ENCODE measurements at regions not wholly inside any gene's neighbourhood (a gene's known extent, or its start where the extent isn't known, plus 50 kb on each side); places are given as distances from the start of the nearest gene placed in this dataset.

DNA sequence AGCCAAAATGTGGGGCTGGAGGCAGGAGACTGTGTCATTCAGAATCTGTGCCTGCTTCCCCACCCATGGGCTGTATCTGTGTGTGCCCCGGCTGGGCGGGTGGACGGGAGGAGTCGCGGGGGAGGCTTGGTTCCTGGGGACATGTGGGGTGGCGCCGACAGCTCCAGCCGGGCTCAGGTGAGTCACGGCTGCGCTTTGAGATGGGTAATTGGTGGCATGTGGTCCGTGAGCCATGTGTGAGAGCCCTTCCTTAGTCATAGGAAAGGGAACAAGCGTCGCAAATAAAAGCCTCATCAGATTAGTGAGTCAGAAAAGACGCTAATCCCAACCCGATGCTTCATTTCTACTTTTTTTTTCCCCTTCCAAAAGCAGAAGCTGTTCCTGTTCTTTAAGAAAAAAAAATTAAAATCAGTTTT lies 118.6 kb upstream of the ZNF536 start:
- H3K36me3 Mint-ChIP-seq (ENCODE audit: low read depth) = no peaks in the 10 kb centered on the region
- no peak overlapping the region for H3K27ac Mint-ChIP-seq
- H3K27me3 Mint-ChIP-seq = peaks cover 45% of the 10 kb centered on the region
- H3K4me1 Mint-ChIP-seq (ENCODE audit: low read depth) = no peaks in the 10 kb centered on the region
- ATAC-seq = no peak
- no peak overlapping the region for H3K4me3 Mint-ChIP-seq
- no peaks in the 10 kb centered on the region for H3K9me3 Mint-ChIP-seq
- ChIA-PET POLR2A (no interaction called here), CTCF (no interaction called here)
- DNase-seq = no peak
- intact Hi-C loops (cut with micrococcal nuclease) = no loop called here
- TF ChIP-seq, protein P1, sequence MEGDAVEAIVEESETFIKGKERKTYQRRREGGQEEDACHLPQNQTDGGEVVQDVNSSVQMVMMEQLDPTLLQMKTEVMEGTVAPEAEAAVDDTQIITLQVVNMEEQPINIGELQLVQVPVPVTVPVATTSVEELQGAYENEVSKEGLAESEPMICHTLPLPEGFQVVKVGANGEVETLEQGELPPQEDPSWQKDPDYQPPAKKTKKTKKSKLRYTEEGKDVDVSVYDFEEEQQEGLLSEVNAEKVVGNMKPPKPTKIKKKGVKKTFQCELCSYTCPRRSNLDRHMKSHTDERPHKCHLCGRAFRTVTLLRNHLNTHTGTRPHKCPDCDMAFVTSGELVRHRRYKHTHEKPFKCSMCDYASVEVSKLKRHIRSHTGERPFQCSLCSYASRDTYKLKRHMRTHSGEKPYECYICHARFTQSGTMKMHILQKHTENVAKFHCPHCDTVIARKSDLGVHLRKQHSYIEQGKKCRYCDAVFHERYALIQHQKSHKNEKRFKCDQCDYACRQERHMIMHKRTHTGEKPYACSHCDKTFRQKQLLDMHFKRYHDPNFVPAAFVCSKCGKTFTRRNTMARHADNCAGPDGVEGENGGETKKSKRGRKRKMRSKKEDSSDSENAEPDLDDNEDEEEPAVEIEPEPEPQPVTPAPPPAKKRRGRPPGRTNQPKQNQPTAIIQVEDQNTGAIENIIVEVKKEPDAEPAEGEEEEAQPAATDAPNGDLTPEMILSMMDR (IDR thresholded peaks at IDR 0.05) = no peak

DNA sequence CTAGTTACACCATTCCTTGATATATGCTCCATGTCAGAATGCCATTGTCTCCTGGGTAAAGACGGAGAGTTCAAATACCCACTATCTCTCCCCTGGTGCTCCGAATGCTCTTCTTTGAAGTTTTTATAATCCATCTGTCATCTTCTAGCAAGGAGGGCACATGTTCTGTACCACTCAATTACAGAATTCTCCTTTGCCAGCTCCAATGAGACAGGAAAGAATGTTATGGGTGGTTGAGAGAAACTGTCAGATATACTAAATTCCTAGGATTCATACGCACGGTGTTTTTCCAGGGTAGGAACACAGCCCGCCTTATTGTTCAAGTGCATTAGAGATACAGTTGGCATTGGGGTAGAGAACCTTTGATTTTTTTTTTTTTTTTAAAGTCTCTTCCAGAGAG lies 118.0 kb upstream of the ZNF536 start:
- ChIA-PET POLR2A (no interaction called here), CTCF (no interaction called here)
- Mint-ChIP-seq H3K27me3 (peaks cover 45% of the 10 kb centered on the region), H3K4me3 (no peak overlapping the region), H3K27ac (no peak overlapping the region), H3K9me3 (no peaks in the 10 kb centered on the region), H3K36me3 (ENCODE audit: low read depth) (no peaks in the 10 kb centered on the region), H3K4me1 (ENCODE audit: low read depth) (no peaks in the 10 kb centered on the region)
- intact Hi-C loops (cut with micrococcal nuclease) = no loop called here
- no peak for DNase-seq
- TF ChIP-seq, protein P1 (IDR thresholded peaks at IDR 0.05) = no peak
- no peak for ATAC-seq

DNA sequence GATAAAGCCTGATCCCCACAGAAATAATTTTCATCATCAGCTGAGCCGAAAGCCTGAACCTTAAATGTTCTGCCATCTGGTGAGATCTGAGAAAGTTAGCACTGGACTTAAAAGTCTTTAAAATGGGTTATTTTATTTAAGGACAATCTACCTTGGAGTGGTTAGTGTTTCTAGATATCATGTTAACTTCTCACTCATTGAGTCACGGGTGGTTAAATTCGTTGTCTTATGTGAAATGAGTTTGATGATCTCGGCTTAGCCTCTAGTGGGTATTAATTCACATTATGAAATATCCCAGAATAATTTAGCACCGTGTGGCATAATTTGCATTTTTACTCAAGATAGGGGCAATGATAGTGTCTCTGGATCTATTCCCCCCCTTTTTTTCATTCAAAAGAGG lies 117.4 kb upstream of the ZNF536 start:
- Mint-ChIP-seq H3K4me3 (no peak overlapping the region), H3K36me3 (ENCODE audit: low read depth) (no peaks in the 10 kb centered on the region), H3K27ac (no peak overlapping the region), H3K27me3 (peaks cover 45% of the 10 kb centered on the region), H3K9me3 (no peaks in the 10 kb centered on the region), H3K4me1 (ENCODE audit: low read depth) (no peaks in the 10 kb centered on the region)
- TF ChIP-seq, protein P1 (IDR thresholded peaks at IDR 0.05) = no peak
- no peak for DNase-seq
- ChIA-PET CTCF (no interaction called here), POLR2A (no interaction called here)
- no peak for ATAC-seq
- intact Hi-C loops (cut with micrococcal nuclease) = no loop called here

DNA sequence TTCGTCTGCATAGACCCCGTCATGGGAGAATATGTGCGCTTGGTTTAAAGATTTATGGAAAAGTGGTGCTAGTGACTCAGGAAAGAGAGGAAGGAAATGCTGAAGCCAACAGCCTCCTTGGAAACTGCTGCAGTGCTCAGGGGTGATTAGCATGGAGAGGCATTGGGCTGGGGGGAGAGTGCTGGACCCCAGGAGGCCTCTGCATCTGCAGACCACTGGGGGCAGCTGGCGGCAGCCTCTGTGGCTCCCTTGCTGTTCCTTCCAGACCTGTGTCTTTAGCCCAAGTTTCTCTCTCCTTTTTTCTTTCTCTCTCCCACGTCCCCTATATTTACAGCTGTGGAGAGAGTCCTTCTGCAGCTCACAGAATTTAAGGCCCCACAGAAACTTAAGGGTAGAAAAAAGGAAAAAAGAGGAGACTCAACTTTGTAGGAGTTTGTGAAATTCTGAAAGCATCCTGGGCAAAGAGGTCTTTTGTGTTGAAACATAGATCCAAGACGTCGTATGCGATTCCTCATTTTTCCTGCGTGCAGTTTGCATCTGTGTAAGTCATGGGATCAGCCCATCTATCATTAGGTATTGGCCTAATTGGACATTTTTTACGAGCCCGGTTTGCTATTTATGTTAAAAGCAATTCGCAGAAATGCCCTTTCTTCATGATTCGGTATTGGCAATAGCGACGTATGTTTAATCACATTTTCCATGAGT lies 116.2 kb upstream of the ZNF536 start:
- no peak overlapping the region for H3K27ac Mint-ChIP-seq
- CTCF ChIA-PET = no interaction called here
- ATAC-seq = no peak
- TF ChIP-seq, protein P1 (IDR thresholded peaks at IDR 0.05) = no peak
- intact Hi-C loops (cut with micrococcal nuclease) = no loop called here
- no peak for DNase-seq
- H3K27me3 Mint-ChIP-seq = peaks cover 44% of the 10 kb centered on the region
- H3K36me3 Mint-ChIP-seq (ENCODE audit: low read depth) = no peaks in the 10 kb centered on the region
- no peaks in the 10 kb centered on the region for H3K4me1 Mint-ChIP-seq (ENCODE audit: low read depth)
- POLR2A ChIA-PET = no interaction called here
- H3K9me3 Mint-ChIP-seq = no peaks in the 10 kb centered on the region
- no peak overlapping the region for H3K4me3 Mint-ChIP-seq

DNA sequence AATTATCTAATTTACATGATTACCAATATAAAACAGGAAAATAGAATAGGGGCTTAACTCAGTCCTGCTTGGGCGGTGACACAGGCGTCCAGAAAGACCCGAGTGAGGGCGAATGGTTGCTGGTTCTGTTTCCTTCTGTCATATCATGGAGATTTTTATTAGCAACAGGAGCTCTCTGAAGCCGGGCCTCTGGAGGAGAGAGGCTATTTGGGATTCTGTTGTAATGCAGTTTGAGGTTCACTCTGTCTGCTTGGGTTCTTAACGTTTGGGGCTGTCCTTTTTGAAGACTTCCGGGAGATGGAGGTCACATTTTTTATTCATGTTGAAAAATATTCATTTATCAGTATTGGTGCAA lies 115.7 kb upstream of the ZNF536 start:
- Mint-ChIP-seq H3K36me3 (ENCODE audit: low read depth) (no peaks in the 10 kb centered on the region), H3K27ac (no peak overlapping the region), H3K4me1 (ENCODE audit: low read depth) (no peaks in the 10 kb centered on the region), H3K4me3 (no peak overlapping the region), H3K9me3 (no peaks in the 10 kb centered on the region), H3K27me3 (peaks cover 40% of the 10 kb centered on the region)
- TF ChIP-seq, protein P1 (IDR thresholded peaks at IDR 0.05) = no peak
- ATAC-seq (no peak), DNase-seq (no peak)
- ChIA-PET CTCF (no interaction called here), POLR2A (no interaction called here)
- intact Hi-C loops (cut with micrococcal nuclease) = no loop called here
